Endodermal cell (in vitro differentiated cells): ENCODE measurements at regions not wholly inside any gene's neighbourhood (a gene's known extent, or its start where the extent isn't known, plus 50 kb on each side); places are given as distances from the start of the nearest gene placed in this dataset.

Experiments used
- DNase-seq: peaks from one replicate; pipeline ENCODE4 v3.0.0-alpha.2; 2017
- H3K27ac ChIP-seq: 2 replicates; pipeline ENCODE4 v1.5.1; 2013; ENCODE audit warnings: mild to moderate bottlenecking, low read depth, low read length, moderate library complexity
- H3K27me3 ChIP-seq: 2 replicates; pipeline ENCODE4 v1.6.1; 2013; ENCODE audit warnings: mild to moderate bottlenecking, low read length, moderate library complexity; ENCODE audit not compliant: insufficient read depth, control insufficient read depth, poor library complexity, severe bottlenecking
- H3K36me3 ChIP-seq: 2 replicates; pipeline ENCODE4 v1.7.0; 2013; ENCODE audit warnings: mild to moderate bottlenecking, low read length, moderate library complexity; ENCODE audit not compliant: control insufficient read depth, insufficient read depth
- H3K4me1 ChIP-seq: one replicate; pipeline ENCODE4 v1.7.0; 2013; ENCODE audit warnings: low read length; ENCODE audit not compliant: control insufficient read depth, insufficient read depth
- H3K4me3 ChIP-seq: 2 replicates; pipeline ENCODE4 v1.5.1; 2013; ENCODE audit warnings: mild to moderate bottlenecking, low read length, moderate library complexity
- H3K9ac ChIP-seq: 2 replicates; pipeline ENCODE4 v1.6.1; 2013; ENCODE audit warnings: mild to moderate bottlenecking, low read length, moderate library complexity; ENCODE audit not compliant: poor library complexity, severe bottlenecking; ENCODE audit errors: extremely low read depth
- H3K9me3 ChIP-seq: 2 replicates; pipeline ENCODE4 v1.6.1; 2013; ENCODE audit warnings: mild to moderate bottlenecking, low read length, moderate library complexity; ENCODE audit not compliant: control insufficient read depth
- H3K27ac Mint-ChIP-seq: 2 replicates; pipeline ENCODE4 v1.8.0; 2020; ENCODE audit warnings: mixed read lengths
- H3K27me3 Mint-ChIP-seq: 2 replicates; pipeline ENCODE4 v1.8.0; 2021; ENCODE audit warnings: mild to moderate bottlenecking, mixed read lengths; ENCODE audit not compliant: insufficient read depth
- H3K36me3 Mint-ChIP-seq: 2 replicates; pipeline ENCODE4 v1.8.0; 2020; ENCODE audit warnings: low read depth, mixed read lengths
- H3K4me1 Mint-ChIP-seq: 2 replicates; pipeline ENCODE4 v1.8.0; 2020; ENCODE audit warnings: mixed read lengths
- H3K4me3 Mint-ChIP-seq: 2 replicates; pipeline ENCODE4 v1.8.0; 2020; ENCODE audit warnings: mild to moderate bottlenecking, moderate library complexity, mixed read lengths
- H3K9me3 Mint-ChIP-seq: 2 replicates; pipeline ENCODE4 v1.8.0; 2020; ENCODE audit warnings: mild to moderate bottlenecking, mixed read lengths
- CTCF ChIP-seq: fragments of 200-600 bp; sonication (generic); conservative IDR thresholded peaks from 2 replicates; pipeline ENCODE4 v1.5.0; 2021; ENCODE audit warnings: antibody characterized with exemption, mild to moderate bottlenecking
- WGBS, 2 experiments: methylation state at CpG; one replicate each; pipeline versions ENCODE4 v1.1.5 to v1.1.7; 2013; ENCODE audit warnings: missing lambda C conversion rate in 2 of 2, mixed read lengths in 1 of 2; ENCODE audit not compliant: insufficient coverage in 1 of 2, insufficient read length in 1 of 2; 5-methylcytosine and 5-hydroxymethylcytosine counted together

GRCh38 chr20:19961293-19961692, 55.9 kb upstream of the NAA20 start:
- Histone ChIP-seq H3K36me3 (peaks cover 7% of the 10 kb centered on the region), H3K27ac (no peak overlapping the region), H3K9me3 (no peaks in the 10 kb centered on the region), H3K27me3 (no peaks in the 10 kb centered on the region), H3K4me1 (no peaks in the 10 kb centered on the region), H3K4me3 (no peak overlapping the region), H3K9ac (no peak overlapping the region)
- H3K36me3 Mint-ChIP-seq: peaks cover 13% of the 10 kb centered on the region
- no peaks in the 10 kb centered on the region for H3K9me3 Mint-ChIP-seq
- no peak overlapping the region for H3K27ac Mint-ChIP-seq
- no peak for TF ChIP-seq CTCF
- peaks cover 6% of the 10 kb centered on the region for H3K4me1 Mint-ChIP-seq
- no peaks in the 10 kb centered on the region for H3K27me3 Mint-ChIP-seq
- WGBS, 2 experiments: 77 to 81% methylated on average over 4 to 6 of the region's 6 CpGs
- H3K4me3 Mint-ChIP-seq: no peak overlapping the region
- no peak for DNase-seq

- 97 to 100% methylated on average over 2 to 6 of the region's 6 CpGs for WGBS, 2 experiments
- Histone ChIP-seq H3K27ac (no peak overlapping the region), H3K4me3 (no peak overlapping the region), H3K9me3 (no peaks in the 10 kb centered on the region), H3K36me3 (peaks cover 7% of the 10 kb centered on the region), H3K9ac (no peak overlapping the region), H3K4me1 (no peaks in the 10 kb centered on the region), H3K27me3 (no peaks in the 10 kb centered on the region)
- peaks cover 9% of the 10 kb centered on the region for H3K36me3 Mint-ChIP-seq
- no peaks in the 10 kb centered on the region for H3K9me3 Mint-ChIP-seq
- H3K27ac Mint-ChIP-seq: no peak overlapping the region
- DNase-seq: no peak
- no peak for TF ChIP-seq CTCF
- H3K4me1 Mint-ChIP-seq: peaks cover 6% of the 10 kb centered on the region
- H3K27me3 Mint-ChIP-seq: no peaks in the 10 kb centered on the region
- H3K4me3 Mint-ChIP-seq: no peak overlapping the region
Observed at GRCh38 chr20:19962958-19963357, 54.2 kb upstream of the NAA20 start.

GRCh38 chr20:19964289-19965265, 52.6 kb upstream of the NAA20 start:
- Mint-ChIP-seq H3K27ac (no peak overlapping the region), H3K36me3 (peaks cover 10% of the 10 kb centered on the region), H3K4me1 (peaks cover 9% of the 10 kb centered on the region), H3K27me3 (no peaks in the 10 kb centered on the region), H3K9me3 (no peaks in the 10 kb centered on the region), H3K4me3 (no peak overlapping the region)
- Histone ChIP-seq H3K36me3 (peaks cover 7% of the 10 kb centered on the region), H3K4me3 (no peak overlapping the region), H3K27me3 (no peaks in the 10 kb centered on the region), H3K27ac (no peak overlapping the region), H3K4me1 (no peaks in the 10 kb centered on the region), H3K9ac (no peak overlapping the region), H3K9me3 (no peaks in the 10 kb centered on the region)
- no peak for DNase-seq
- 89 to 92% methylated on average over 13 to 15 of the region's 15 CpGs for WGBS, 2 experiments
- no peak for TF ChIP-seq CTCF
